ENCODE measurements at regions not wholly inside any gene's neighbourhood (a gene's known extent, or its start where the extent isn't known, plus 50 kb on each side); places are given as distances from the start of the nearest gene placed in this dataset.

DNA sequence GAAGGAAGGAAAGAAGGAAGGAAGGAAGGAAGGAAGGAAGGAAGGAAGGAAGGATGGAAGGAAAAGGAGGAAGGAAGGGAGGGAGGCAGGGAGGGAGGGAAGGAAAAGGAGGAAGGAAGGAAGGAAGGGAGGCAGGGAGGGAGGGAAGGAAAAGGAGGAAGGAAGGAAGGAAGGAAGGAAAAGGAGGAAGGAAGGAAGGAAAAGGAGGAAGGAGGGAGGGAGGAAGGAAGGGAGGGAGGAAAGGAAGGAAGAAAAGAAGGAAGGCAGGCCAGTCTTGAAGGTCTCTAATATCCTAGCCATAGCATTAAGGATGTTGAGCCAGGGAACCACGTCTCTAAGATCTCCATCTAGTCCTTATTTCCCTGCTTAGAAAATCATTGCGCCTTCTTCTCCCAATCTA lies 78.8 kb downstream of the TMPRSS5 start:
- no TSS peak for BruUV-seq (replicated peaks)
- dilution Hi-C loops (cut with HindIII; ENCODE audit: low sequenced_read_pairs, unreplicated experiment), result no loop called here
- CTCF ChIA-PET, result no interaction called here

More for the DNA sequence above, 78.8 kb downstream of the TMPRSS5 start:
- Histone ChIP-seq H3K4ac (ENCODE audit: low read depth, low read length) (no peak overlapping the region), H3K9me3 (ENCODE audit: control insufficient read depth, insufficient read depth, low read length) (no peaks in the 10 kb centered on the region; the same call in 1 of the 2 replicates), H3K9ac (ENCODE audit: low read depth, low read length) (no peak overlapping the region), H3K4me1 (ENCODE audit: control insufficient read depth, insufficient read depth, low read length) (0 out of 2 replicates have a peak, but pooled peaks cover 2% of the 10 kb centered on the region), H3K27ac (ENCODE audit: insufficient read depth, low read length) (no peak overlapping the region), H3K56ac (ENCODE audit: extremely low read depth, insufficient read depth, low read length) (no peak overlapping the region), H4K91ac (ENCODE audit: insufficient read depth, low read depth, low read length) (no peak overlapping the region), H3K23ac (ENCODE audit: low read depth, low read length) (no peak overlapping the region), H4K5ac (ENCODE audit: low read depth, low read length) (no peak overlapping the region), H2AK5ac (ENCODE audit: low read depth, low read length) (no peak overlapping the region), H3K4me3 (ENCODE audit: insufficient read depth, low read depth, low read length) (no peak overlapping the region), H2BK120ac (ENCODE audit: low read depth, low read length) (no peak overlapping the region), H3K9me1 (ENCODE audit: insufficient read depth, low read length) (no peaks in the 10 kb centered on the region), H3K18ac (ENCODE audit: low read depth, low read length) (no peak overlapping the region), H3K27me3 (ENCODE audit: control insufficient read depth, insufficient read depth, low read length) (peaks cover 10% of the 10 kb centered on the region), H3K36me3 (ENCODE audit: control insufficient read depth, insufficient read depth, low read length) (no peaks in the 10 kb centered on the region), H3K4me2 (ENCODE audit: low read depth, low read length) (no peak overlapping the region), H2BK5ac (ENCODE audit: low read depth, low read length, poor library complexity, severe bottlenecking) (no peak overlapping the region), H4K8ac (ENCODE audit: low read depth in 2 of 2, low read length in 2 of 2) (no peak overlapping the region), H2AK9ac (replicated peaks; ENCODE audit: low read depth, low read length, poor library complexity) (no peak overlapping the region), H4K20me1 (ENCODE audit: insufficient read depth, low read length) (no peaks in the 10 kb centered on the region), H2AFZ (replicated peaks; ENCODE audit: low read length, poor library complexity) (no peak overlapping the region), H3K79me1 (ENCODE audit: low read depth in 1 of 2, low read length in 2 of 2) (no peaks in the 10 kb centered on the region), H3K14ac (replicated peaks; ENCODE audit: low read depth, low read length) (no peak overlapping the region), H2BK15ac (ENCODE audit: low read depth, low read length) (no peak overlapping the region), H2BK20ac (ENCODE audit: low read depth, low read length) (no peak overlapping the region)
- no peak for TF ChIP-seq POLR2A (IDR thresholded peaks at IDR 0.05; ENCODE audit: low read depth, low read length)
- TF ChIP-seq, protein P1, sequence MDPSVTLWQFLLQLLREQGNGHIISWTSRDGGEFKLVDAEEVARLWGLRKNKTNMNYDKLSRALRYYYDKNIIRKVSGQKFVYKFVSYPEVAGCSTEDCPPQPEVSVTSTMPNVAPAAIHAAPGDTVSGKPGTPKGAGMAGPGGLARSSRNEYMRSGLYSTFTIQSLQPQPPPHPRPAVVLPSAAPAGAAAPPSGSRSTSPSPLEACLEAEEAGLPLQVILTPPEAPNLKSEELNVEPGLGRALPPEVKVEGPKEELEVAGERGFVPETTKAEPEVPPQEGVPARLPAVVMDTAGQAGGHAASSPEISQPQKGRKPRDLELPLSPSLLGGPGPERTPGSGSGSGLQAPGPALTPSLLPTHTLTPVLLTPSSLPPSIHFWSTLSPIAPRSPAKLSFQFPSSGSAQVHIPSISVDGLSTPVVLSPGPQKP (IDR thresholded peaks at IDR 0.05; ENCODE audit: borderline replicate concordance, low read depth, low read length), result no peak
- TF ChIP-seq MXI1 (IDR thresholded peaks at IDR 0.05; ENCODE audit: borderline replicate concordance, low read depth, low read length), result no peak
- TF ChIP-seq, protein P2, sequence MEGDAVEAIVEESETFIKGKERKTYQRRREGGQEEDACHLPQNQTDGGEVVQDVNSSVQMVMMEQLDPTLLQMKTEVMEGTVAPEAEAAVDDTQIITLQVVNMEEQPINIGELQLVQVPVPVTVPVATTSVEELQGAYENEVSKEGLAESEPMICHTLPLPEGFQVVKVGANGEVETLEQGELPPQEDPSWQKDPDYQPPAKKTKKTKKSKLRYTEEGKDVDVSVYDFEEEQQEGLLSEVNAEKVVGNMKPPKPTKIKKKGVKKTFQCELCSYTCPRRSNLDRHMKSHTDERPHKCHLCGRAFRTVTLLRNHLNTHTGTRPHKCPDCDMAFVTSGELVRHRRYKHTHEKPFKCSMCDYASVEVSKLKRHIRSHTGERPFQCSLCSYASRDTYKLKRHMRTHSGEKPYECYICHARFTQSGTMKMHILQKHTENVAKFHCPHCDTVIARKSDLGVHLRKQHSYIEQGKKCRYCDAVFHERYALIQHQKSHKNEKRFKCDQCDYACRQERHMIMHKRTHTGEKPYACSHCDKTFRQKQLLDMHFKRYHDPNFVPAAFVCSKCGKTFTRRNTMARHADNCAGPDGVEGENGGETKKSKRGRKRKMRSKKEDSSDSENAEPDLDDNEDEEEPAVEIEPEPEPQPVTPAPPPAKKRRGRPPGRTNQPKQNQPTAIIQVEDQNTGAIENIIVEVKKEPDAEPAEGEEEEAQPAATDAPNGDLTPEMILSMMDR (conservative IDR thresholded peaks at IDR 0.05; ENCODE audit: low read depth, low read length), result no peak
- TF ChIP-seq CEBPB (IDR thresholded peaks at IDR 0.05; ENCODE audit: low read depth, low read length), result no peak
- TF ChIP-seq RFX5 (IDR thresholded peaks at IDR 0.05; ENCODE audit: low read depth, low read length), result no peak
- TF ChIP-seq MAFK (IDR thresholded peaks at IDR 0.05; ENCODE audit: low read depth, low read length), result no peak
- TF ChIP-seq BHLHE40 (IDR thresholded peaks at IDR 0.05; ENCODE audit: low read depth, low read length), result no peak
- no peak for TF ChIP-seq SMC3 (IDR thresholded peaks at IDR 0.05; ENCODE audit: low read depth, low read length)
- no peak for TF ChIP-seq RAD21 (IDR thresholded peaks at IDR 0.05; ENCODE audit: low read length)
- no peak for TF ChIP-seq MAZ (IDR thresholded peaks at IDR 0.05; ENCODE audit: borderline replicate concordance, low read depth, low read length)
- no peak for TF ChIP-seq NFE2L2 (IDR thresholded peaks at IDR 0.05; ENCODE audit: low read depth, low read length)
- intact Hi-C loops (cut with micrococcal nuclease) (no loop called here), in situ Hi-C loops (cut with MboI; ENCODE audit: low sequenced_read_pairs) (no loop called here)
- POLR2A ChIA-PET (ENCODE audit: unreplicated experiment), result no interaction called here
- ATAC-seq (ENCODE audit: low read depth), result no peak
- no peak for DNase-seq
- WGBS, 2 experiments (ENCODE audit: extremely low coverage in 2 of 2, insufficient read length in 1 of 2), result 73% methylated on average over 2 of the region's 2 CpGs; no CpG with 5 or more reads in 1 of the 2 experiments

Measured in IMR-90 (cell line).